ENCODE measurements at regions not wholly inside any gene's neighbourhood (a gene's known extent, or its start where the extent isn't known, plus 50 kb on each side); places are given as distances from the start of the nearest gene placed in this dataset.

- TF ChIP-seq ZC3H10 (CRISPR knock-in tag; IDR thresholded peaks at IDR 0.05) (no peak), TCF4 (CRISPR knock-in tag; IDR thresholded peaks at IDR 0.05; ENCODE audit: borderline replicate concordance) (no peak), ESRRG (CRISPR knock-in tag; IDR thresholded peaks at IDR 0.05) (no peak), RARB (CRISPR knock-in tag; IDR thresholded peaks at IDR 0.05) (no peak), TOX (CRISPR knock-in tag; IDR thresholded peaks at IDR 0.05; ENCODE audit: borderline replicate concordance) (no peak), ZFP30 (CRISPR knock-in tag; IDR thresholded peaks at IDR 0.05) (no peak), ARNTL (CRISPR knock-in tag; IDR thresholded peaks at IDR 0.05; ENCODE audit: borderline replicate concordance, low read depth) (no peak), ZNF8 (CRISPR knock-in tag; IDR thresholded peaks at IDR 0.05) (no peak), ZNF565 (CRISPR knock-in tag; conservative IDR thresholded peaks at IDR 0.05; ENCODE audit: low read depth) (no peak)
- TF ChIP-seq, protein P1, sequence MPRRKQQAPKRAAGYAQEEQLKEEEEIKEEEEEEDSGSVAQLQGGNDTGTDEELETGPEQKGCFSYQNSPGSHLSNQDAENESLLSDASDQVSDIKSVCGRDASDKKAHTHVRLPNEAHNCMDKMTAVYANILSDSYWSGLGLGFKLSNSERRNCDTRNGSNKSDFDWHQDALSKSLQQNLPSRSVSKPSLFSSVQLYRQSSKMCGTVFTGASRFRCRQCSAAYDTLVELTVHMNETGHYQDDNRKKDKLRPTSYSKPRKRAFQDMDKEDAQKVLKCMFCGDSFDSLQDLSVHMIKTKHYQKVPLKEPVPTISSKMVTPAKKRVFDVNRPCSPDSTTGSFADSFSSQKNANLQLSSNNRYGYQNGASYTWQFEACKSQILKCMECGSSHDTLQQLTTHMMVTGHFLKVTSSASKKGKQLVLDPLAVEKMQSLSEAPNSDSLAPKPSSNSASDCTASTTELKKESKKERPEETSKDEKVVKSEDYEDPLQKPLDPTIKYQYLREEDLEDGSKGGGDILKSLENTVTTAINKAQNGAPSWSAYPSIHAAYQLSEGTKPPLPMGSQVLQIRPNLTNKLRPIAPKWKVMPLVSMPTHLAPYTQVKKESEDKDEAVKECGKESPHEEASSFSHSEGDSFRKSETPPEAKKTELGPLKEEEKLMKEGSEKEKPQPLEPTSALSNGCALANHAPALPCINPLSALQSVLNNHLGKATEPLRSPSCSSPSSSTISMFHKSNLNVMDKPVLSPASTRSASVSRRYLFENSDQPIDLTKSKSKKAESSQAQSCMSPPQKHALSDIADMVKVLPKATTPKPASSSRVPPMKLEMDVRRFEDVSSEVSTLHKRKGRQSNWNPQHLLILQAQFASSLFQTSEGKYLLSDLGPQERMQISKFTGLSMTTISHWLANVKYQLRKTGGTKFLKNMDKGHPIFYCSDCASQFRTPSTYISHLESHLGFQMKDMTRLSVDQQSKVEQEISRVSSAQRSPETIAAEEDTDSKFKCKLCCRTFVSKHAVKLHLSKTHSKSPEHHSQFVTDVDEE (CRISPR knock-in tag; IDR thresholded peaks at IDR 0.05) = no peak
Observed at GRCh38 chr1:88324899-88325298, 359.2 kb upstream of the PKN2 start.
